HG02610 (cell line): ENCODE measurements at regions not wholly inside any gene's neighbourhood (a gene's known extent, or its start where the extent isn't known, plus 50 kb on each side); places are given as distances from the start of the nearest gene placed in this dataset.
"Not testable (repeated sequence)": the region's sequence is repeated elsewhere in the genome, so short reads cannot be mapped to it uniquely, and the experiment has no call there.

Experiments used
- ATAC-seq: cut with Tn5 transposase; IDR thresholded peaks from one replicate; pipeline ENCODE4 v1.9.1; 2021; ENCODE audit warnings: mild to moderate bottlenecking, moderate library complexity; ENCODE audit not compliant: unreplicated experiment

- no peak for ATAC-seq
Measured at GRCh38 chr6:68167604-68168003, 467.5 kb upstream of the ADGRB3 start.

GRCh38 chr6:68160812-68161211 lies 474.3 kb upstream of the ADGRB3 start:
- not testable (repeated sequence) for ATAC-seq

- ATAC-seq: no peak
Measured at GRCh38 chr6:68160348-68160747, 474.7 kb upstream of the ADGRB3 start.

- ATAC-seq: no peak
Measured at GRCh38 chr6:68159433-68159832, 475.6 kb upstream of the ADGRB3 start.

- ATAC-seq: peak; percentile 86
Measured at GRCh38 chr6:68158256-68158655, 476.8 kb upstream of the ADGRB3 start.

GRCh38 chr6:68144667-68145066 lies 490.4 kb upstream of the ADGRB3 start:
- ATAC-seq: no peak

GRCh38 chr6:68141190-68141589 lies 493.9 kb upstream of the ADGRB3 start:
- no peak for ATAC-seq

GRCh38 chr6:68139130-68139529 lies 496.0 kb upstream of the ADGRB3 start:
- ATAC-seq: no peak

GRCh38 chr6:68134796-68135195 lies 500.3 kb upstream of the ADGRB3 start:
- no peak for ATAC-seq

- ATAC-seq: no peak
Measured at GRCh38 chr6:68128211-68128610, 506.9 kb upstream of the ADGRB3 start.

- no peak for ATAC-seq
Measured at GRCh38 chr6:68127074-68127473, 508.0 kb upstream of the ADGRB3 start.

- ATAC-seq: peak; percentile 99
Measured at GRCh38 chr6:68126089-68126749, 508.9 kb upstream of the ADGRB3 start.

GRCh38 chr6:68122975-68123374 lies 512.1 kb upstream of the ADGRB3 start:
- ATAC-seq: not testable (repeated sequence)

- no peak for ATAC-seq
Measured at GRCh38 chr6:68122032-68122431, 513.0 kb upstream of the ADGRB3 start.

- not testable (repeated sequence) for ATAC-seq
Measured at GRCh38 chr6:68120954-68121353, 514.1 kb upstream of the ADGRB3 start.

- no peak for ATAC-seq
Measured at GRCh38 chr6:68114463-68115047, 520.5 kb upstream of the ADGRB3 start.

GRCh38 chr6:68108233-68108835 lies 526.7 kb upstream of the ADGRB3 start:
- ATAC-seq: peak; percentile 88

- peak; percentile 87 for ATAC-seq
Measured at GRCh38 chr6:68094070-68094469, 541.0 kb upstream of the ADGRB3 start.

- ATAC-seq: peak; percentile 90
Measured at GRCh38 chr6:68087399-68088133, 547.5 kb upstream of the ADGRB3 start.

- no peak for ATAC-seq
Measured at GRCh38 chr6:68086199-68086598, 548.9 kb upstream of the ADGRB3 start.

- ATAC-seq: not testable (repeated sequence)
Measured at GRCh38 chr6:68085599-68085998, 549.5 kb upstream of the ADGRB3 start.

- no peak for ATAC-seq
Measured at GRCh38 chr6:68082086-68082485, 553.0 kb upstream of the ADGRB3 start.
